ENCODE measurements at regions not wholly inside any gene's neighbourhood (a gene's known extent, or its start where the extent isn't known, plus 50 kb on each side); places are given as distances from the start of the nearest gene placed in this dataset.

DNA sequence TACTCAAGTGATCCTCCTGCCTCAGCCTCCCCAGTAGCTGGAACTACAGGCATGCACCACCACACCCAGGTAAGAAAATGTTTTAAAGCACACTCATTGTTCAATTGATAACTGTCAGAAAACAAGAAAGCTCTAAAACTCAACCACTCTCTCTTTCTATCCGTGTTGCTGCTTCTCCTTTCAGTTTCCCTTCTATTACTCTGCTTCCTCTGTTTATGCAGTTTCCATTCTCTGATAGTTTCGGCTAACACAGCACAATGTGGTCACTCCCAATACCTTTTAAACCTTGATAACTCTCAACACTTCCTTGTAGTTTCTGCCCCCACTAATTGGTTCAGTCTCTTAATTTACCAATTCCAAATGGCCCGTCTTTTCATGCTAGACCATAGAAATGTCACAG, 59.2 kb upstream of the NR4A3 start:
- DNase-seq (ENCODE audit: low read depth, low spot score), result no peak
- H3K27ac ChIP-seq, result no peak overlapping the region
